ENCODE measurements at regions not wholly inside any gene's neighbourhood (a gene's known extent, or its start where the extent isn't known, plus 50 kb on each side); places are given as distances from the start of the nearest gene placed in this dataset.

GRCh38 chr7:133132906-133133305 is 51.0 kb upstream of the CHCHD3 start:
- H3K4me3 ChIP-seq = no peak overlapping the region
- no peaks in the 10 kb centered on the region for H3K9me3 ChIP-seq
- no peaks in the 10 kb centered on the region for H3K4me1 ChIP-seq
- H3K36me3 ChIP-seq (replicated peaks) = no peaks in the 10 kb centered on the region
- DNase-seq (ENCODE audit: low spot score in 2 of 2) = no peak
- peaks cover 5% of the 10 kb centered on the region; the same call in 1 of the 2 replicates for H3K27me3 ChIP-seq (ENCODE audit: low read depth)
- in situ Hi-C loops (cut with MboI; ENCODE audit: low sequenced_read_pairs) = no loop called here

DNA sequence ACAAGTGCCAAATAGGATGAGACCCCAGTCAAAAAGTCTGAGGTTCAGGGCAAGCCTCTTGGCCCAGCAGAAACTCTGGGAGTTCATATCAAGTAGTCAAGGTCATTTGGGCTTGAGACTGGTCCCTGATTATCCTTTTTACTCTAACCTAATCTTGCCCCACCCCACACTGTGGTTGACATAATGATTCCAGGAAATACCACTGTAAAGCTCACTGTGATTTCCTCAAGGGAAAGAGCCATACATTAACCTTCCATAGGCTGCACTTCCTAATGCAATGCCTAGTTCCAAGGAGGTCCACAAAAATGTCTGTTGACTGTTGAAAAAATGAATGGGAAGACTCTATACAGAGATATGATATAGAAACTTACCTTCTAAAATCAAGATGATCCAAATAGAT is 52.9 kb upstream of the CHCHD3 start:
- in situ Hi-C loops (cut with MboI; ENCODE audit: low sequenced_read_pairs) = no loop called here
- Histone ChIP-seq H3K4me1 (no peaks in the 10 kb centered on the region), H3K27me3 (ENCODE audit: low read depth) (peaks cover 11% of the 10 kb centered on the region; the same call in 1 of the 2 replicates), H3K36me3 (replicated peaks) (no peaks in the 10 kb centered on the region), H3K4me3 (no peak overlapping the region), H3K9me3 (no peaks in the 10 kb centered on the region)
- DNase-seq (ENCODE audit: low spot score in 2 of 2) = no peak

GRCh38 chr7:133135451-133135850 is 53.6 kb upstream of the CHCHD3 start:
- Histone ChIP-seq H3K36me3 (replicated peaks) (no peaks in the 10 kb centered on the region), H3K4me3 (no peak overlapping the region), H3K4me1 (no peaks in the 10 kb centered on the region), H3K9me3 (no peaks in the 10 kb centered on the region), H3K27me3 (ENCODE audit: low read depth) (peaks cover 11% of the 10 kb centered on the region; the same call in 1 of the 2 replicates)
- in situ Hi-C loops (cut with MboI; ENCODE audit: low sequenced_read_pairs) = no loop called here
- no peak for DNase-seq (ENCODE audit: low spot score in 2 of 2)

- Histone ChIP-seq H3K4me1 (no peaks in the 10 kb centered on the region), H3K36me3 (replicated peaks) (no peaks in the 10 kb centered on the region), H3K4me3 (no peak overlapping the region), H3K27me3 (ENCODE audit: low read depth) (peaks cover 5% of the 10 kb centered on the region; the same call in 1 of the 2 replicates), H3K9me3 (no peaks in the 10 kb centered on the region)
- peak in 1 of 2 experiments; percentile 48 for DNase-seq (ENCODE audit: low spot score in 2 of 2)
- in situ Hi-C loops (cut with MboI; ENCODE audit: low sequenced_read_pairs) = no loop called here
These were observed 57.5 kb upstream of the CHCHD3 start for GRCh38 chr7:133139350-133139749.

DNA sequence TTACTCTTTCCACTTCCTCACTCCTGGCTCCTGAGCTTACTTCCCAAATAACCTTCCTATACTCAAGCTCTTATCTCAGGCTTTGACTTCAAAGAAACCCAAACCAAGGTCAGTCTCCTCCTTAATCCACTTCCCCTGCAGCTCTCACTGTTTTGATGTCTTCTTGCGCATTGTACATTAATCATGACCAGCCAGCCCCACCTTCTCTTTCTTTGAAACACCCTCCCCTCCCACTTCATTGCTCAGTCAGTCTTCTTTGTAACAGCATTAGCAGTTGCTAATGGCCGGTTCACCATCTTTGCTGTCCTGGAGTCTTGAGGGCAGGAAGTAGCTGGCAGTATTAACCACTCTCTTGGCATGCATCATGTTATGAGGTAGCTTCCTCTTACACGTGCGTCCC is 57.9 kb upstream of the CHCHD3 start:
- no peaks in the 10 kb centered on the region for H3K36me3 ChIP-seq (replicated peaks)
- H3K27me3 ChIP-seq (ENCODE audit: low read depth) = peaks cover 5% of the 10 kb centered on the region; the same call in 1 of the 2 replicates
- DNase-seq (ENCODE audit: low spot score in 2 of 2) = no peak
- no peak overlapping the region for H3K4me3 ChIP-seq
- H3K4me1 ChIP-seq = no peaks in the 10 kb centered on the region
- H3K9me3 ChIP-seq = no peaks in the 10 kb centered on the region
- in situ Hi-C loops (cut with MboI; ENCODE audit: low sequenced_read_pairs) = no loop called here

- no peak for DNase-seq (ENCODE audit: low spot score in 2 of 2)
- H3K27me3 ChIP-seq (ENCODE audit: low read depth) = peaks cover 8% of the 10 kb centered on the region; the same call in 1 of the 2 replicates
- H3K36me3 ChIP-seq (replicated peaks) = no peaks in the 10 kb centered on the region
- no peaks in the 10 kb centered on the region for H3K9me3 ChIP-seq
- no peaks in the 10 kb centered on the region for H3K4me1 ChIP-seq
- no peak overlapping the region for H3K4me3 ChIP-seq
- in situ Hi-C loops (cut with MboI; ENCODE audit: low sequenced_read_pairs) = no loop called here
These were observed 59.2 kb upstream of the CHCHD3 start for GRCh38 chr7:133140994-133141595.

DNA sequence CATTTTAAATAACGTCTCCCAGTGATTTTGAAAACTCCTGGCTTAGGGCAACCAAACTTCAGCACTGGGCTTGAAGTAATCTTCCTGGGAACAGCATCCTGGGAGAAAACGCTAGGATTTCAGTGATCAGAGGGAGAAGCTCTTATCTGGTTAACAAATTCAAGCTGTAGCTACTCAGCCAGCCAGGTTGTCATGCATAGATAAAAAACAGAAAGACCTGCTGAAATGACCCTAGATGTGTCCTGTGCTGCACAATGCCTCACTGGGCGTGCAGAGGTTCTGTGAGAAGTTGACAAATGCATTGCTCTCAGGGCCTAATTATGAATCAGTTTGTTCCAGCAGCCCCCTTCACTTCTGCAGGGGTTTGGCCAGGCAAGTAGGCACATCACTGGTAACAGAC is 68.9 kb upstream of the CHCHD3 start:
- Histone ChIP-seq H3K4me3 (no peak overlapping the region), H3K4me1 (no peaks in the 10 kb centered on the region), H3K27me3 (ENCODE audit: low read depth) (peaks cover 8% of the 10 kb centered on the region), H3K9me3 (no peaks in the 10 kb centered on the region), H3K36me3 (replicated peaks) (no peaks in the 10 kb centered on the region)
- no peak for DNase-seq (ENCODE audit: low spot score in 2 of 2)
- in situ Hi-C loops (cut with MboI; ENCODE audit: low sequenced_read_pairs) = no loop called here

- no peaks in the 10 kb centered on the region for H3K4me1 ChIP-seq
- no peaks in the 10 kb centered on the region for H3K9me3 ChIP-seq
- H3K36me3 ChIP-seq (replicated peaks) = no peaks in the 10 kb centered on the region
- in situ Hi-C loops (cut with MboI; ENCODE audit: low sequenced_read_pairs) = no loop called here
- peaks cover 8% of the 10 kb centered on the region for H3K27me3 ChIP-seq (ENCODE audit: low read depth)
- H3K4me3 ChIP-seq = no peak overlapping the region
- no peak for DNase-seq (ENCODE audit: low spot score in 2 of 2)
These were observed 71.0 kb upstream of the CHCHD3 start for GRCh38 chr7:133152875-133153274.

GRCh38 chr7:133155146-133155545 is 73.3 kb upstream of the CHCHD3 start:
- H3K4me3 ChIP-seq = no peak overlapping the region
- no peaks in the 10 kb centered on the region for H3K4me1 ChIP-seq
- H3K9me3 ChIP-seq = no peaks in the 10 kb centered on the region
- no peak for DNase-seq (ENCODE audit: low spot score in 2 of 2)
- in situ Hi-C loops (cut with MboI; ENCODE audit: low sequenced_read_pairs) = no loop called here
- peaks cover under 1% of the 10 kb centered on the region for H3K27me3 ChIP-seq (ENCODE audit: low read depth)
- H3K36me3 ChIP-seq (replicated peaks) = no peaks in the 10 kb centered on the region

DNA sequence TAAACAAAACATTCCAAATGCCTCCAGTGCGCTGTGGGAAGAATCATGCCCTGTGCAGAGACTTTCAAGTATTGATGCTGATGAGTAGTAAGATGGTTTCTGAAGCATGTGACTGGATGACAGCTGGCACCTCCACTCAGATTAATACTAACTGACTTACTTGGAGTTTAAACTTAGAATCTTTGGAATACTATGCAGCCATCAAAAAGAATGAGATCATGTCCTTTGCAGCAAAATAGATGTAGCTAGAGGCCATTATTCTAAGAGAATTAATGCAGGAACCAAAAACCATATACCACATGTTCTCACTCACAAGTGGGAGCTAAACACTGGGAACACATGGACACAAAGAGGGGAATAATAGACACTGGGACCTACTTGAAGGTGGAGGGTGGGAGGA is 73.8 kb upstream of the CHCHD3 start:
- in situ Hi-C loops (cut with MboI; ENCODE audit: low sequenced_read_pairs) = no loop called here
- Histone ChIP-seq H3K4me3 (no peak overlapping the region), H3K27me3 (ENCODE audit: low read depth) (no peaks in the 10 kb centered on the region; the same call in 1 of the 2 replicates), H3K4me1 (no peaks in the 10 kb centered on the region), H3K9me3 (no peaks in the 10 kb centered on the region), H3K36me3 (replicated peaks) (no peaks in the 10 kb centered on the region)
- no peak for DNase-seq (ENCODE audit: low spot score in 2 of 2)

DNA sequence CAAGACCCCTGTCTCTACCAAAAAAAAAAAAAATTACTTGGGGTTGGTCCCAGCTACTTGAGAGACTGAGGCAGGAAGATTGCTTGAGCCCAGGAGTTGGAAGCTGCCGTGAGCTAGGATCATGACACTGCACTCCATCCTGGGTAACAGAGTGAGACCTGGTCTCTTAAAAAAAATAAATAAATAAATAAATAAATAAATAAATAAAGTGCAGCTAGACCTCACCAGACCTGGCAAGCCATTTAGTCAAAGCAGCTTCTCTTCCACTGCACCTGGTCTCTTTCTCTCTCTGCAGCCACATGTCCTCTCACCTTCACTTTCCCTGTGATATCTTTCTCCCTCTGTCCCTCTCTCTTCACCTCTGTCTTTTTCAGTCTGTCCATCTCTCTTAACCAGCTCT is 75.2 kb upstream of the CHCHD3 start:
- H3K4me3 ChIP-seq = no peak overlapping the region
- DNase-seq (ENCODE audit: low spot score in 2 of 2) = no peak
- in situ Hi-C loops (cut with MboI; ENCODE audit: low sequenced_read_pairs) = no loop called here
- H3K9me3 ChIP-seq = no peaks in the 10 kb centered on the region
- H3K27me3 ChIP-seq (ENCODE audit: low read depth) = no peaks in the 10 kb centered on the region; the same call in 1 of the 2 replicates
- no peaks in the 10 kb centered on the region for H3K36me3 ChIP-seq (replicated peaks)
- no peaks in the 10 kb centered on the region for H3K4me1 ChIP-seq

- peaks cover 5% of the 10 kb centered on the region; the same call in 1 of the 2 replicates for H3K27me3 ChIP-seq (ENCODE audit: low read depth)
- no peak overlapping the region for H3K4me3 ChIP-seq
- H3K36me3 ChIP-seq (replicated peaks) = no peaks in the 10 kb centered on the region
- H3K9me3 ChIP-seq = no peaks in the 10 kb centered on the region
- no peaks in the 10 kb centered on the region for H3K4me1 ChIP-seq
- DNase-seq (ENCODE audit: low spot score in 2 of 2) = no peak
- in situ Hi-C loops (cut with MboI; ENCODE audit: low sequenced_read_pairs) = no loop called here
These were observed 82.6 kb upstream of the CHCHD3 start for GRCh38 chr7:133164498-133164897.

GRCh38 chr7:133165001-133165400 is 83.1 kb upstream of the CHCHD3 start:
- no peaks in the 10 kb centered on the region for H3K36me3 ChIP-seq (replicated peaks)
- in situ Hi-C loops (cut with MboI; ENCODE audit: low sequenced_read_pairs) = no loop called here
- DNase-seq (ENCODE audit: low spot score in 2 of 2) = no peak
- no peaks in the 10 kb centered on the region for H3K4me1 ChIP-seq
- H3K4me3 ChIP-seq = no peak overlapping the region
- H3K27me3 ChIP-seq (ENCODE audit: low read depth) = peaks cover 5% of the 10 kb centered on the region; the same call in 1 of the 2 replicates
- no peaks in the 10 kb centered on the region for H3K9me3 ChIP-seq

GRCh38 chr7:133165529-133165928 is 83.6 kb upstream of the CHCHD3 start:
- in situ Hi-C loops (cut with MboI; ENCODE audit: low sequenced_read_pairs) = no loop called here
- Histone ChIP-seq H3K9me3 (no peaks in the 10 kb centered on the region), H3K27me3 (ENCODE audit: low read depth) (peaks cover 5% of the 10 kb centered on the region; the same call in 1 of the 2 replicates), H3K36me3 (replicated peaks) (no peaks in the 10 kb centered on the region), H3K4me1 (no peaks in the 10 kb centered on the region), H3K4me3 (no peak overlapping the region)
- DNase-seq (ENCODE audit: low spot score in 2 of 2) = no peak

DNA sequence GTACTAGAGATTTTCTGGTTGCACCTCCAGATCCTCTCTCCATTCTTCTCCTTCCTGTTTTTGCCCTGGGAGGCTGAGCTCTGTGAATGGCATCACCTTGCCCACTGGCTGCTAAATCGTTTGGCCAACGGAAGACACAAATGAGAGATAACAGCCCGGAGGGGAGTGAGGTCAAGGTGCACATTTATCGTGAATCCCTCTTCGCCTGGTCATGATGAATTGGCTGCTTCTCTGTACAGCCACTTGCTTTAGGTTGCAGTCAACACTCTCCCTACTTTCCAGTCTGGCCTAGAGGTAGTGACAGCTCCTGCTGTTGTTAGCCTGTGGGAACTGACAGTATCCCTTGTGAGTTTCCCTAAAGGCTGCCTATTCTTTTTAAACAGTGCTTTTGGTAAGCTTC is 85.4 kb upstream of the CHCHD3 start:
- H3K9me3 ChIP-seq = no peaks in the 10 kb centered on the region
- DNase-seq (ENCODE audit: low spot score in 2 of 2) = no peak
- in situ Hi-C loops (cut with MboI; ENCODE audit: low sequenced_read_pairs) = no loop called here

More for the DNA sequence above, 85.4 kb upstream of the CHCHD3 start:
- no peaks in the 10 kb centered on the region for H3K36me3 ChIP-seq (replicated peaks)
- peaks cover 5% of the 10 kb centered on the region; the same call in 1 of the 2 replicates for H3K27me3 ChIP-seq (ENCODE audit: low read depth)
- no peak overlapping the region for H3K4me3 ChIP-seq
- H3K4me1 ChIP-seq = no peaks in the 10 kb centered on the region

Data from HAP-1 (cell line).